MM.1S (cell line): ENCODE measurements at regions not wholly inside any gene's neighbourhood (a gene's known extent, or its start where the extent isn't known, plus 50 kb on each side); places are given as distances from the start of the nearest gene placed in this dataset.

Source experiments
- DNase-seq: peaks from one replicate; pipeline ENCODE4 v3.0.0-alpha.2; 2015
- H2AFZ ChIP-seq: fragments of 300-600 bp; sonication (generic); 2 replicates; pipeline ENCODE4 v1.6.0; 2016; ENCODE audit warnings: antibody characterized with exemption, low read length
- H3F3A ChIP-seq: fragments of 300-600 bp; sonication (generic); 2 replicates; pipeline ENCODE4 v1.6.1; 2016; ENCODE audit warnings: mild to moderate bottlenecking, antibody characterized with exemption, low read length, moderate library complexity, mixed read lengths; ENCODE audit not compliant: insufficient read depth
- H3K27ac ChIP-seq: fragments of 300-600 bp; sonication (generic); 2 replicates; pipeline ENCODE4 v1.5.1; 2016; ENCODE audit warnings: mild to moderate bottlenecking, low read length
- H3K27me3 ChIP-seq: fragments of 300-600 bp; sonication (generic); replicated peaks from 2 replicates; pipeline ENCODE4 v1.6.0; 2016; ENCODE audit warnings: low read length; ENCODE audit not compliant: insufficient read depth
- H3K36me3 ChIP-seq: fragments of 300-600 bp; sonication (generic); replicated peaks from 2 replicates; pipeline ENCODE4 v1.6.1; 2016; ENCODE audit warnings: mild to moderate bottlenecking, low read length, mixed read lengths; ENCODE audit not compliant: insufficient read depth
- H3K4me1 ChIP-seq: fragments of 300-600 bp; sonication (generic); 2 replicates; pipeline ENCODE4 v1.6.1; 2016; ENCODE audit warnings: low read length, mixed read lengths
- H3K4me2 ChIP-seq: fragments of 300-600 bp; sonication (generic); 2 replicates; pipeline ENCODE4 v1.6.0; 2016; ENCODE audit warnings: low read depth, low read length
- H3K4me3 ChIP-seq: fragments of 300-600 bp; sonication (generic); 2 replicates; pipeline ENCODE4 v1.5.1; 2016; ENCODE audit warnings: low read length, mixed read lengths
- H3K79me2 ChIP-seq: fragments of 300-600 bp; sonication (generic); 2 replicates; pipeline ENCODE4 v1.6.1; 2016; ENCODE audit warnings: mixed run types, low read length, mixed read lengths
- H3K9ac ChIP-seq: fragments of 300-600 bp; sonication (generic); 2 replicates; pipeline ENCODE4 v1.6.1; 2016; ENCODE audit warnings: low read length, mixed read lengths
- H3K9me2 ChIP-seq: fragments of 300-600 bp; sonication (generic); replicated peaks from 2 replicates; pipeline ENCODE4 v1.6.1; 2016; ENCODE audit warnings: mild to moderate bottlenecking, low read length, mixed read lengths; ENCODE audit not compliant: insufficient read depth
- H3K9me3 ChIP-seq: fragments of 300-600 bp; sonication (generic); replicated peaks from 2 replicates; pipeline ENCODE4 v1.6.1; 2016; ENCODE audit warnings: mild to moderate bottlenecking, low read length, mixed read lengths; ENCODE audit not compliant: insufficient read depth
- H4K20me1 ChIP-seq: fragments of 300-600 bp; sonication (generic); 2 replicates; pipeline ENCODE4 v1.6.1; 2016; ENCODE audit warnings: mild to moderate bottlenecking, low read length, moderate library complexity, mixed read lengths; ENCODE audit not compliant: insufficient read depth
- CTCF ChIP-seq: fragments of 300-600 bp; sonication (generic); IDR thresholded peaks from 2 replicates; pipeline ENCODE4 v1.5.1; 2016; ENCODE audit warnings: antibody characterized with exemption, low read length, mixed read lengths
- EZH2 ChIP-seq: fragments of 300-600 bp; sonication (generic); optimal IDR thresholded peaks from 2 replicates; pipeline ENCODE3; 2017; ENCODE audit warnings: low read depth, mild to moderate bottlenecking, antibody characterized with exemption, low read length, mixed read lengths
- EZH2phosphoT487 ChIP-seq: fragments of 300-600 bp; sonication (generic); IDR thresholded peaks from 2 replicates; pipeline ENCODE4 v1.6.1; 2018; ENCODE audit warnings: antibody characterized with exemption, low read length

GRCh38 chr18:24826605-24827004 lies 366.2 kb downstream of the HRH4 start:
- no peak overlapping the region for H2AFZ ChIP-seq
- DNase-seq, result no peak
- H3K27ac ChIP-seq, result no peak overlapping the region
- H3K4me2 ChIP-seq, result no peak overlapping the region
- H3K79me2 ChIP-seq, result no peaks in the 10 kb centered on the region
- TF ChIP-seq EZH2phosphoT487 (no peak), CTCF (no peak), EZH2 (no peak)
- no peak overlapping the region for H3K4me3 ChIP-seq
- no peaks in the 10 kb centered on the region for H3F3A ChIP-seq
- H3K9ac ChIP-seq, result no peak overlapping the region
- H3K36me3 ChIP-seq, result no peaks in the 10 kb centered on the region
- no peaks in the 10 kb centered on the region for H4K20me1 ChIP-seq
- H3K4me1 ChIP-seq, result no peaks in the 10 kb centered on the region
- H3K27me3 ChIP-seq, result no peaks in the 10 kb centered on the region
- no peaks in the 10 kb centered on the region for H3K9me3 ChIP-seq
- H3K9me2 ChIP-seq, result no peaks in the 10 kb centered on the region

DNA sequence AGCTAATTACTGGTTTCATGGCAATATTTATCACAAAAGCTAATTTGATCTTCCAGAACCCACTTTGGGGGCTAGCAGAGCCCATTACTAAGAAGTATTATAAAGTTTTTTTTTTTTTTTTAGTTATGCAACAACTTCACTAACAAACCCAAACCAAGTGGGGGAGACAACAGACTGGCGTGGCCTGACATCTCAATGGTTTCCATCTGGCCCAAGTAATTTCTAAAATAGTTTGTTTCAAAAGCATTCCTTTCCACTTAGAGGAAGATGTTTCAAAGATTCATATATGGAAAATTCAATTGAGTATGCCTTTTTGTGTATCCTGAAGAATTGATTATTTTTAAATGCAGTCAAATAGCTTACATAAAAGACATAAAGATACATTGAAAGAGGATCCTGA lies 367.1 kb downstream of the HRH4 start:
- H4K20me1 ChIP-seq, result no peaks in the 10 kb centered on the region
- no peaks in the 10 kb centered on the region for H3K9me2 ChIP-seq
- H3K4me3 ChIP-seq, result no peak overlapping the region
- H2AFZ ChIP-seq, result no peak overlapping the region
- H3K27me3 ChIP-seq, result no peaks in the 10 kb centered on the region
- H3K36me3 ChIP-seq, result no peaks in the 10 kb centered on the region
- H3K9ac ChIP-seq, result no peak overlapping the region
- H3K4me1 ChIP-seq, result no peaks in the 10 kb centered on the region
- no peaks in the 10 kb centered on the region for H3K79me2 ChIP-seq
- no peaks in the 10 kb centered on the region for H3K9me3 ChIP-seq
- no peak overlapping the region for H3K4me2 ChIP-seq
- no peak overlapping the region for H3K27ac ChIP-seq
- no peak for TF ChIP-seq EZH2
- no peak for TF ChIP-seq EZH2phosphoT487
- TF ChIP-seq CTCF, result no peak
- no peak for DNase-seq
- H3F3A ChIP-seq, result no peaks in the 10 kb centered on the region

DNA sequence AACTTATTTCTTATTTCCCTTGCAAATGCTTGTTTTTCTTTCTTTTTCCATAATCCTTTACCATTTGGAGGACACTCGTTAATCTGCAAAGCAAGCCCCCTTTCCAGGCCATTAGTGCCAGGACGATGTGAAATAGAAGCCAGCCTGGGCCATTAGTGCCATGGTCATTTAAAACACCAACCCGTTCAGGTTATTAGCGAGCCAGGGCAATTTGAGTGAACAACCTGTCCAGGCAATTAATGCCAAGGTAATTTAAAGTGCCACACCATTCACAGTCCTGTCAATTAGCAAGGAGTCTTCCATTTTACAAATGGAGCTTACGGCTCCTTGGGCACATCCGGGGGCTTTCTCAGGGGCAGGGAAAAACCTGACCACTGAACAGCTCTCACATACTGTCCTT lies 370.6 kb downstream of the HRH4 start:
- Histone ChIP-seq H3K9me2 (no peaks in the 10 kb centered on the region), H2AFZ (no peak overlapping the region), H3K27ac (no peak overlapping the region), H3K4me3 (no peak overlapping the region), H3K36me3 (no peaks in the 10 kb centered on the region), H3K27me3 (no peaks in the 10 kb centered on the region), H3F3A (no peaks in the 10 kb centered on the region), H3K4me2 (no peak overlapping the region), H3K9ac (no peak overlapping the region), H3K4me1 (no peaks in the 10 kb centered on the region), H4K20me1 (no peaks in the 10 kb centered on the region), H3K79me2 (no peaks in the 10 kb centered on the region), H3K9me3 (no peaks in the 10 kb centered on the region)
- TF ChIP-seq EZH2phosphoT487, result no peak
- no peak for TF ChIP-seq CTCF
- no peak for TF ChIP-seq EZH2
- no peak for DNase-seq
